Activated naive CD4-positive, alpha-beta T cell treated with anti-CD3 and anti-CD28 coated beads, Interleukin-2, amount 10 ng/mL, durations not matched to agents 7 days and 5 days (primary cell): ENCODE measurements at regions not wholly inside any gene's neighbourhood (a gene's known extent, or its start where the extent isn't known, plus 50 kb on each side); places are given as distances from the start of the nearest gene placed in this dataset.

Experiments used
- CTCF ChIA-PET: fragments of 350-600 bp; sonication (Branson Sonifier 250); formaldehyde crosslinking; loops from one replicate; lab custom pipeline; 2021; ENCODE audit warnings: antibody characterized with exemption; lab: Charles Lee
- DNase-seq: peaks from one replicate; pipeline ENCODE4 v3.0.0-alpha.2; 2020
- H3K27ac Mint-ChIP-seq: one replicate; pipeline ENCODE4 v1.8.0; 2021; ENCODE audit warnings: mild to moderate bottlenecking, moderate library complexity, mixed read lengths
- H3K27me3 Mint-ChIP-seq: one replicate; pipeline ENCODE4 v1.8.0; 2021; ENCODE audit warnings: mild to moderate bottlenecking, mixed read lengths
- H3K36me3 Mint-ChIP-seq: one replicate; pipeline ENCODE4 v1.8.0; 2021; ENCODE audit warnings: mixed read lengths
- H3K4me1 Mint-ChIP-seq: one replicate; pipeline ENCODE4 v1.8.0; 2021; ENCODE audit warnings: mixed read lengths
- H3K4me3 Mint-ChIP-seq: one replicate; pipeline ENCODE4 v1.8.0; 2021; ENCODE audit warnings: mild to moderate bottlenecking, moderate library complexity, mixed read lengths
- H3K9me3 Mint-ChIP-seq: one replicate; pipeline ENCODE4 v1.8.0; 2021; ENCODE audit warnings: mixed read lengths

GRCh38 chr2:43032213-43033015 is 194.0 kb downstream of the ZFP36L2 start:
- Mint-ChIP-seq H3K36me3 (no peaks in the 10 kb centered on the region), H3K27ac (no peak overlapping the region), H3K9me3 (no peaks in the 10 kb centered on the region), H3K4me3 (no peak overlapping the region), H3K27me3 (peaks cover 33% of the 10 kb centered on the region), H3K4me1 (peaks cover 12% of the 10 kb centered on the region)
- CTCF ChIA-PET: no interaction called here
- no peak for DNase-seq

DNA sequence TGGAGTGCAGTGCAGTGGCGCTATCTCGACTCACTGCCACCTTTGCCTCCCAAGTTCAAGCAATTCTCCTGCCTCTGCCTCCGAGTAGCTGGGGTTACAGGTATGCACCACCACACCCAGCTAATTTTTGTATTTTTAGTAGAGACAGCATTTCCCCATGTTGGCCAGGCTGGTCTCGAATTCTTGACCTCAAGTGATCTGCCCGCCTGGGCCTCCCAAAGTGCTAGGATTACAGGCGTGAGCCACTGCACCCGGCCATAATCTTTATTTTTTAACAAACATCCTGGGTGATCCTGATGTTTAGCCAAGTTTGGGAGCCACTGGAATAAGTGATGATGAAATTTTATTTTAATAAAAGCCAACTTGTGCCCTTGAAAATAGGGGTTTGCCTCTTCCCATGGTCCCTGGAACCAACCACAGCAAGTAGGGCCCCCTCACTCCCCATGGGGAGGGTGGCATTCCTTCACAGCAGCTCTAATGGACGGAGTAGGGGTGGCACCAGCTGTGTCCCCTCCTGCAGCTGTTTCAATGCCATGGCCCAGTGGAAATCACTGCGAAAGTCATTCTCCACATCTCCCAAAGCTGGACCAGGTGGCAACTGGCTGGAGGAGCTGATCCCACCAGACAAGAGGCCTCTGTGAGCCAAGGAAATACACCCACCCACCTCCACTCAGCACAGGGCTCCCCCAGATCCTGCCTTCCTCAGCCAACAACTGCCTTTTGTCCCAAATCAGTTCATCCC is 194.8 kb downstream of the ZFP36L2 start:
- no peak for DNase-seq
- Mint-ChIP-seq H3K4me1 (peaks cover 12% of the 10 kb centered on the region), H3K36me3 (no peaks in the 10 kb centered on the region), H3K4me3 (no peak overlapping the region), H3K27ac (no peak overlapping the region), H3K9me3 (no peaks in the 10 kb centered on the region), H3K27me3 (peaks cover 34% of the 10 kb centered on the region)
- CTCF ChIA-PET: no interaction called here

GRCh38 chr2:43030551-43031307 is 195.7 kb downstream of the ZFP36L2 start:
- H3K9me3 Mint-ChIP-seq: no peaks in the 10 kb centered on the region
- no peaks in the 10 kb centered on the region for H3K36me3 Mint-ChIP-seq
- H3K27ac Mint-ChIP-seq: no peak overlapping the region
- CTCF ChIA-PET: no interaction called here
- H3K27me3 Mint-ChIP-seq: peaks cover 31% of the 10 kb centered on the region
- no peak overlapping the region for H3K4me3 Mint-ChIP-seq
- no peak for DNase-seq
- peaks cover 12% of the 10 kb centered on the region for H3K4me1 Mint-ChIP-seq

DNA sequence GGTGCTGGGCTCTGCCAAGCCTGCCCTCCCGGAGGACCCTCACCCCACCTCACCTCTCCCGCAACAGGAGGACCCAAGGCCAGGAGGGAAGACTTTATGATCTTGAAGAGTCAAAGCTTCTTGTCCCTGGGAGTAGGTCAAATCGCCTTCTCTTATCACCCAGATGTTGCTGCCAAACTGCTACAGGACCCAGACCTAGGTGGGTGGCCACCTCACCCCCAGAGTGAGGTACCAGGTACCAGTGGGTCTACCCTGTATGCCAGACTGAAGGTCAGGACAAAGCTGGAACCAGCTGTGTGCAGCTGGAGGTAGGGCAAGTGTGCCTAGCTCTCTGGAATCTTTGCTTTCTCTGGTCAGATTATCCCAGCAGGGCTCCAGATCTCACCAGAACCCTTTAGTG is 197.2 kb downstream of the ZFP36L2 start:
- Mint-ChIP-seq H3K27ac (no peak overlapping the region), H3K4me3 (no peak overlapping the region), H3K4me1 (peaks cover 14% of the 10 kb centered on the region), H3K9me3 (no peaks in the 10 kb centered on the region), H3K36me3 (no peaks in the 10 kb centered on the region), H3K27me3 (peaks cover 31% of the 10 kb centered on the region)
- CTCF ChIA-PET: no interaction called here
- no peak for DNase-seq

GRCh38 chr2:43028188-43028587 is 198.2 kb downstream of the ZFP36L2 start:
- CTCF ChIA-PET: no interaction called here
- Mint-ChIP-seq H3K9me3 (no peaks in the 10 kb centered on the region), H3K4me3 (no peak overlapping the region), H3K36me3 (no peaks in the 10 kb centered on the region), H3K27ac (no peak overlapping the region), H3K4me1 (peaks cover 14% of the 10 kb centered on the region), H3K27me3 (peaks cover 32% of the 10 kb centered on the region)
- DNase-seq: no peak

DNA sequence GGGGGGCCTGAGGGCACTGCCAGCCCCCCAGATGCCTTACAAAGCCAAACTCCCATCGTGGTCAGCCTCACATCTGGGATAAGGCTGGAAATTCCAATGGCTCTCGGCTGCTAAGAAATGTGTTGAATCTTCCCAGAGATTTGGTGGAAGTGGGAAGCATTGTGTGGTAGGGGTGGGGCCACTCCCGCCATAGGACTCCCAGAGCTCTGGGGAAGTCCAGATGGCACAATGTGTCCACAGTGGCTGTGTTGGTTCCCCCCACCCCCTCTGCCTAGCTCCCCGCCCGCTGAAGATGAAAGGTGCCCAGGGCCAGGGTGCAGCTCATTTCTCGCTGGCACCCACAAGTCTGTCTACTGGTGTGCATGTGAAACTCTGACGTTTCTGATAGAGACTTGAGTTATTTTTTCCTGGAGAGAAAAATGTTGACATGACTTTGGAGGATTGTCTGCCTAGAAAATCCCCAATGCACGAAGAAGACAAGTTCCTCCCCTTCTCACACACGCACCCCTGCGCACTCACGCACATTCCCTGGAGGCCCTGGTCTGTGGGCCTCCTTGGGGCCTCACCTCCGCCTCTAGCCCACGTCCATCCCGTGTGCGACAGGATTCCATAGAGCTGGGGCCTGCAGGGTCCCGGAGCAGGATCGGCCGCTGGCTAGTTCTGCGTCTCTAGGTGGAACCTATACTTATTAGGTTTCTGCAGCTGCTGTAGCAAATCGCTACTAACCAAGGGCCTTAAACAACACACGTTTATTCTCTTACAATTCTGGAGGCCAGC is 199.1 kb downstream of the ZFP36L2 start:
- Mint-ChIP-seq H3K4me1 (peaks cover 5% of the 10 kb centered on the region), H3K4me3 (no peak overlapping the region), H3K36me3 (no peaks in the 10 kb centered on the region), H3K27me3 (peaks cover 32% of the 10 kb centered on the region), H3K27ac (no peak overlapping the region), H3K9me3 (peaks cover 5% of the 10 kb centered on the region)
- no peak for DNase-seq
- CTCF ChIA-PET: no interaction called here

DNA sequence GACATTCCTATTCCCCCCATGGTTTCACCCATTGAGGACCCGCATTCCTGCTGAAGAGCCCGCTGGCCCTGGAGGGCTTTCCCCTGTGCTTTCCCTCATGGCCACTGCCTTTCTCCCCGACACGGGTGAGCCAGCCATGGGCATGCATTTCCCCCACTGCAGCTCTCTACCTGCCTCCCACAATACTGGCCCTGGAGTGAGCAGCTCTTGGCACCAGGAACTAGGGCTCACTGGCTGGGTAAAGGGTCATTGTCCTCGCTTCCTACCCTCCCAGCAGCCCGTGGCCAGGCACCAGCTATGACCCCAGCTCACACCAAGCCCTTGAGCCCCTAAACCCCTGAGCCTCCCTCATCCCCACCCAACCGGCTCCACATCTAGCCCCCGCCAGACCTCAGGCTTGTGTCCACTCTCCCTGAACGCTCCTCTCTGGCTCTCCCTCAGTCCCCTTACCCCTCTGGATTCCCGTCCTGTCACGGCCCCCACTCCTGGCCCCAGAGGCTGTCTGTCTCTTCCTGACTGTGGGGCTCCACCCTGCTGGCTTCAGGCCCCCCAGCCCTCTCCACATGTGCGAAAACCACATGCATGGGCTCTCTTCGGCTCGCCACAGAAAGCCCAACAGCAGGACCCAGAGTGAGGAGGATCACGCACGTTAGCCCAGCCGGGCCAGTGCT is 199.8 kb downstream of the ZFP36L2 start:
- CTCF ChIA-PET: interaction anchor here (0.9 to 1.2 kb wide), 2 partner anchors 202 to 203 kb away, joined by 3 to 4 read pairs; no protein-coding TSS in a partner anchor
- peaks cover 8% of the 10 kb centered on the region for H3K9me3 Mint-ChIP-seq
- peaks cover 26% of the 10 kb centered on the region for H3K27me3 Mint-ChIP-seq
- peaks cover 2% of the 10 kb centered on the region for H3K36me3 Mint-ChIP-seq
- no peak for DNase-seq
- peaks cover 3% of the 10 kb centered on the region for H3K4me1 Mint-ChIP-seq
- no peak overlapping the region for H3K27ac Mint-ChIP-seq
- no peak overlapping the region for H3K4me3 Mint-ChIP-seq

GRCh38 chr2:43025709-43026295 is 200.6 kb downstream of the ZFP36L2 start:
- Mint-ChIP-seq H3K36me3 (peaks cover 2% of the 10 kb centered on the region), H3K27ac (no peak overlapping the region), H3K27me3 (peaks cover 26% of the 10 kb centered on the region), H3K4me3 (no peak overlapping the region), H3K4me1 (peaks cover 3% of the 10 kb centered on the region), H3K9me3 (peaks cover 11% of the 10 kb centered on the region)
- CTCF ChIA-PET: interaction anchor here (0.8 to 1.2 kb wide), 4 partner anchors 15 to 203 kb away, joined by 3 to 4 read pairs (median 3); no protein-coding TSS in a partner anchor
- no peak for DNase-seq

GRCh38 chr2:43024515-43025011 is 201.8 kb downstream of the ZFP36L2 start:
- Mint-ChIP-seq H3K4me3 (no peak overlapping the region), H3K9me3 (peaks cover 11% of the 10 kb centered on the region), H3K27ac (no peak overlapping the region), H3K4me1 (peaks cover 3% of the 10 kb centered on the region), H3K36me3 (peaks cover 2% of the 10 kb centered on the region), H3K27me3 (peaks cover 26% of the 10 kb centered on the region)
- CTCF ChIA-PET: interaction anchor here (0.6 to 1.3 kb wide), 4 partner anchors 12 to 204 kb away, joined by 3 to 7 read pairs (median 3); no protein-coding TSS in a partner anchor
- peak; percentile 43 for DNase-seq

GRCh38 chr2:43023791-43024514 is 202.5 kb downstream of the ZFP36L2 start:
- peaks cover 20% of the 10 kb centered on the region for H3K27me3 Mint-ChIP-seq
- no peak overlapping the region for H3K4me3 Mint-ChIP-seq
- H3K9me3 Mint-ChIP-seq: peaks cover 11% of the 10 kb centered on the region
- peaks cover 3% of the 10 kb centered on the region for H3K4me1 Mint-ChIP-seq
- CTCF ChIA-PET: interaction anchor here (0.6 to 1.3 kb wide), 5 partner anchors 12 to 205 kb away, joined by 3 to 7 read pairs (median 3); no protein-coding TSS in a partner anchor
- DNase-seq: no peak
- peaks cover 2% of the 10 kb centered on the region for H3K36me3 Mint-ChIP-seq
- no peak overlapping the region for H3K27ac Mint-ChIP-seq

DNA sequence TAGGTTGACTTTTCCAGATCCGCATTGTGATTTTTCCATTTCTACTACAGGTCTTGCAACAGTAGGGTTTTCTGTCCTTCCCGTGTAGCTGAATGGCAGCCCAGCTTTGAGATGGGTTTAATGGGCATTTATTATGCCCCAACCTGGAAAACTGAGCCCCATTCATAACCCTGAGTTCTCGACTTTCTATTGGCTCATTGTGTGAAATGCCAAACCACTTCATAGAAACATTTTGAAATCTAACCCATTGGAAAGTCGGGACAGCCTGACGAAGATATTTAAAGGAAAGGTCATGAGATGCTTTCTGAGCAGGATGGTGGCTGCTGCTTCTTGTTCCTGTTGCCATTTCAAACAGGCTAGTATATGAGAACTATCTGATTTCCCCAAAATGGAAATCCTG is 203.5 kb downstream of the ZFP36L2 start:
- Mint-ChIP-seq H3K9me3 (peaks cover 11% of the 10 kb centered on the region), H3K36me3 (peaks cover 2% of the 10 kb centered on the region), H3K4me1 (peaks cover 3% of the 10 kb centered on the region), H3K4me3 (no peak overlapping the region), H3K27ac (no peak overlapping the region), H3K27me3 (peaks cover 14% of the 10 kb centered on the region)
- no peak for DNase-seq
- CTCF ChIA-PET: interaction anchor here (0.5 to 1.0 kb wide), 2 partner anchors 47 to 518 kb away, joined by 4 read pairs; no protein-coding TSS in a partner anchor
